Activated CD8-positive, alpha-beta memory T cell treated with anti-CD3 and anti-CD28 coated beads, Interleukin-2, amount 50 U/mL, for 24 hours (primary cell): ENCODE measurements at regions not wholly inside any gene's neighbourhood (a gene's known extent, or its start where the extent isn't known, plus 50 kb on each side); places are given as distances from the start of the nearest gene placed in this dataset.

ENCODE experiments used
- DNase-seq: peaks from one replicate; pipeline ENCODE4 v3.0.0-alpha.2; 2020; ENCODE audit errors: extremely low read depth

GRCh38 chr10:131425752-131426533 lies 114.4 kb upstream of the TCERG1L start:
- no peak for DNase-seq

- no peak for DNase-seq
These were observed 115.0 kb upstream of the TCERG1L start for GRCh38 chr10:131426534-131426898.

- no peak for DNase-seq
These were observed 115.8 kb upstream of the TCERG1L start for GRCh38 chr10:131427281-131427680.

- no peak for DNase-seq
These were observed 116.4 kb upstream of the TCERG1L start for GRCh38 chr10:131427901-131428300.

GRCh38 chr10:131429141-131429540 lies 117.6 kb upstream of the TCERG1L start:
- DNase-seq, result no peak

GRCh38 chr10:131429942-131430341 lies 118.4 kb upstream of the TCERG1L start:
- no peak for DNase-seq

GRCh38 chr10:131430716-131431412 lies 119.3 kb upstream of the TCERG1L start:
- DNase-seq, result no peak

GRCh38 chr10:131431533-131431932 lies 120.0 kb upstream of the TCERG1L start:
- DNase-seq, result no peak

- DNase-seq, result no peak
These were observed 120.6 kb upstream of the TCERG1L start for GRCh38 chr10:131431978-131432690.

GRCh38 chr10:131433568-131433967 lies 122.0 kb upstream of the TCERG1L start:
- DNase-seq, result no peak

GRCh38 chr10:131435232-131435631 lies 123.7 kb upstream of the TCERG1L start:
- DNase-seq, result no peak

GRCh38 chr10:131435760-131436457 lies 124.4 kb upstream of the TCERG1L start:
- no peak for DNase-seq

GRCh38 chr10:131436458-131436857 lies 124.9 kb upstream of the TCERG1L start:
- no peak for DNase-seq

- DNase-seq, result no peak
These were observed 126.3 kb upstream of the TCERG1L start for GRCh38 chr10:131437556-131438475.

GRCh38 chr10:131438665-131439064 lies 127.1 kb upstream of the TCERG1L start:
- DNase-seq, result no peak

GRCh38 chr10:131439705-131440104 lies 128.2 kb upstream of the TCERG1L start:
- DNase-seq, result no peak

- DNase-seq, result no peak
These were observed 129.2 kb upstream of the TCERG1L start for GRCh38 chr10:131440405-131441360.

- no peak for DNase-seq
These were observed 130.8 kb upstream of the TCERG1L start for GRCh38 chr10:131442271-131442670.

GRCh38 chr10:131444286-131444685 lies 132.8 kb upstream of the TCERG1L start:
- DNase-seq, result no peak
